ENCODE measurements at regions not wholly inside any gene's neighbourhood (a gene's known extent, or its start where the extent isn't known, plus 50 kb on each side); places are given as distances from the start of the nearest gene placed in this dataset.

DNA sequence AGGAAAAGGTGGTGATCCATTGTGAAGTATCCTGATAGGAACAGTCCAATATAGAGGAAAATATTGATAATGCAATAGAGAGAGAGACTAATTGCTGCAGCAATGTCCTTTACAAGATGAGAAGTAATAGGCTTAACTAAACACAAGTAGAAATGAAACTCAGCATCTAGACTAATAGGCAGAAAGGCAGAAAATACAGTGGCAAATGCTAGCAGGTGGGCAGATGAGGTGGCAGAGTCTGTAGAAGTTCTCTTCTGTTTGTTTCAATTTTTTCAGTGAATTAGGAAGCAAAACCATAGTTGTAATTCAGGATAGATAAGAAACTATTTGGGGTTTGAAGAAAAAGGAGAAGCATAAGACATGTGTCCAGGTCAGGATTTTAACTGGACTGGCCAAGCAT lies 236.7 kb upstream of the HS3ST5 start:
- H3K4me3 ChIP-seq (replicated peaks in 1 of 3; ENCODE audit: insufficient read depth in 1 of 3, low read depth in 2 of 3, low read length in 3 of 3) = no peak overlapping the region
- ChIA-PET POLR2A (no interaction called here), CTCF (ENCODE audit: low intra/inter-chr PET ratio, low total read pairs) (no interaction called here)
- no peak for TF ChIP-seq CHCHD3 (CRISPR knock-in tag; IDR thresholded peaks at IDR 0.05)
- no peak for TF ChIP-seq MZF1 (CRISPR knock-in tag; IDR thresholded peaks at IDR 0.05; ENCODE audit: borderline replicate concordance)
- TF ChIP-seq ZNF350 (CRISPR knock-in tag; IDR thresholded peaks at IDR 0.05; ENCODE audit: borderline replicate concordance, low read depth) = no peak
- TF ChIP-seq, protein P1, sequence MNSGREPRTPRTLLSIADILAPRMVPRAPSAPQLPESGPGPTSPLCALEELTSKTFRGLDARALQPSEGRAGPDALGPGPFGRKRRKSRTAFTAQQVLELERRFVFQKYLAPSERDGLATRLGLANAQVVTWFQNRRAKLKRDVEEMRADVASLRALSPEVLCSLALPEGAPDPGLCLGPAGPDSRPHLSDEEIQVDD (CRISPR knock-in tag; IDR thresholded peaks at IDR 0.05; ENCODE audit: borderline replicate concordance) = no peak
- no peak for TF ChIP-seq ZNF749 (CRISPR knock-in tag; IDR thresholded peaks at IDR 0.05; ENCODE audit: borderline replicate concordance)
- TF ChIP-seq, protein P2, sequence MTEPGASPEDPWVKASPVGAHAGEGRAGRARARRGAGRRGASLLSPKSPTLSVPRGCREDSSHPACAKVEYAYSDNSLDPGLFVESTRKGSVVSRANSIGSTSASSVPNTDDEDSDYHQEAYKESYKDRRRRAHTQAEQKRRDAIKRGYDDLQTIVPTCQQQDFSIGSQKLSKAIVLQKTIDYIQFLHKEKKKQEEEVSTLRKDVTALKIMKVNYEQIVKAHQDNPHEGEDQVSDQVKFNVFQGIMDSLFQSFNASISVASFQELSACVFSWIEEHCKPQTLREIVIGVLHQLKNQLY (CRISPR knock-in tag; IDR thresholded peaks at IDR 0.05) = no peak
- TF ChIP-seq ATF7 (IDR thresholded peaks at IDR 0.05) = no peak
- no peak for TF ChIP-seq ATF7 (CRISPR knock-in tag; IDR thresholded peaks at IDR 0.05)
- no peak for TF ChIP-seq ZSCAN12 (CRISPR knock-in tag; IDR thresholded peaks at IDR 0.05)
- no peak for TF ChIP-seq CEBPG (CRISPR knock-in tag; IDR thresholded peaks at IDR 0.05)
- TF ChIP-seq ZNF256 (CRISPR knock-in tag; conservative IDR thresholded peaks at IDR 0.05) = no peak
- TF ChIP-seq, protein P3, sequence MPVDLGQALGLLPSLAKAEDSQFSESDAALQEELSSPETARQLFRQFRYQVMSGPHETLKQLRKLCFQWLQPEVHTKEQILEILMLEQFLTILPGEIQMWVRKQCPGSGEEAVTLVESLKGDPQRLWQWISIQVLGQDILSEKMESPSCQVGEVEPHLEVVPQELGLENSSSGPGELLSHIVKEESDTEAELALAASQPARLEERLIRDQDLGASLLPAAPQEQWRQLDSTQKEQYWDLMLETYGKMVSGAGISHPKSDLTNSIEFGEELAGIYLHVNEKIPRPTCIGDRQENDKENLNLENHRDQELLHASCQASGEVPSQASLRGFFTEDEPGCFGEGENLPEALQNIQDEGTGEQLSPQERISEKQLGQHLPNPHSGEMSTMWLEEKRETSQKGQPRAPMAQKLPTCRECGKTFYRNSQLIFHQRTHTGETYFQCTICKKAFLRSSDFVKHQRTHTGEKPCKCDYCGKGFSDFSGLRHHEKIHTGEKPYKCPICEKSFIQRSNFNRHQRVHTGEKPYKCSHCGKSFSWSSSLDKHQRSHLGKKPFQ (CRISPR knock-in tag; IDR thresholded peaks at IDR 0.05; ENCODE audit: insufficient replicate concordance) = no peak
- no peaks in the 10 kb centered on the region for H3K27me3 ChIP-seq (ENCODE audit: control insufficient read depth in 1 of 2, insufficient read depth in 2 of 2, low read length in 2 of 2)
- H3K9ac ChIP-seq (ENCODE audit: insufficient read depth, low read depth, low read length) = no peak overlapping the region
- H4K20me1 ChIP-seq (ENCODE audit: insufficient read depth, low read length) = no peaks in the 10 kb centered on the region
- no peak for FAIRE-seq
- no peaks in the 10 kb centered on the region for H3K9me3 ChIP-seq (ENCODE audit: low read length)
- no TSS peak for BruUV-seq (replicated peaks)
- H3K4me2 ChIP-seq (ENCODE audit: low read depth, low read length) = no peak overlapping the region
- no peak for DNase-seq (ENCODE audit: low spot score)
- intact Hi-C loops (cut with micrococcal nuclease; ENCODE audit: unreplicated experiment) (no loop called here), in situ Hi-C loops (cut with HindIII; ENCODE audit: extremely low pct_ligation_motif_present, low pct_unique_long_range_greater_than_20kb) (no loop called here)
- no peaks in the 10 kb centered on the region for H3K79me2 ChIP-seq (ENCODE audit: insufficient read depth, low read length)
- no peak overlapping the region for H2AFZ ChIP-seq (ENCODE audit: low read length)
- H3K4me1 ChIP-seq (ENCODE audit: insufficient read depth, low read length) = no peaks in the 10 kb centered on the region; the same call in 1 of the 2 replicates
- ATAC-seq = no peak
- no peak overlapping the region for H3K27ac ChIP-seq (ENCODE audit: extremely low read length, insufficient read depth, low read length)
- H3K36me3 ChIP-seq (replicated peaks in 1 of 2; ENCODE audit: control insufficient read depth in 1 of 2, insufficient read depth in 2 of 2, low read length in 2 of 2) = no peaks in the 10 kb centered on the region

All from HepG2 (cell line).